Fibroblast of lung (primary cell): ENCODE measurements at regions not wholly inside any gene's neighbourhood (a gene's known extent, or its start where the extent isn't known, plus 50 kb on each side); places are given as distances from the start of the nearest gene placed in this dataset.

ENCODE experiments used
- CTCF ChIP-seq, 2 donors: IDR thresholded peaks in 1 of 2; conservative IDR thresholded peaks in 1 of 2; 1 replicate in 1 of 2; 2 replicates in 1 of 2; pipeline ENCODE4 v1.5.1; 2011 to 2012; ENCODE audit warnings: low read length in 2 of 2, control low read depth in 1 of 2, inconsistent platforms in 1 of 2, low read depth in 1 of 2, mild to moderate bottlenecking in 1 of 2
- EZH2 ChIP-seq: IDR thresholded peaks from 2 replicates; pipeline ENCODE4 v1.5.1; 2012; ENCODE audit warnings: low read length, control low read depth, mild to moderate bottlenecking; ENCODE audit errors: missing control alignments

- no peak for TF ChIP-seq CTCF (conservative IDR thresholded peaks at IDR 0.05 in 1 of 2, IDR thresholded peaks at IDR 0.05 in 1 of 2; ENCODE audit: low read depth in 1 of 2, low read length in 2 of 2)
- TF ChIP-seq EZH2, result no peak
Measured at GRCh38 chr5:52523701-52524100, 264.0 kb upstream of the ITGA1 start.
